ENCODE measurements at regions not wholly inside any gene's neighbourhood (a gene's known extent, or its start where the extent isn't known, plus 50 kb on each side); places are given as distances from the start of the nearest gene placed in this dataset.
A peak's percentile ranks its signal among the peaks of the same experiment; 100 is the strongest.

DNA sequence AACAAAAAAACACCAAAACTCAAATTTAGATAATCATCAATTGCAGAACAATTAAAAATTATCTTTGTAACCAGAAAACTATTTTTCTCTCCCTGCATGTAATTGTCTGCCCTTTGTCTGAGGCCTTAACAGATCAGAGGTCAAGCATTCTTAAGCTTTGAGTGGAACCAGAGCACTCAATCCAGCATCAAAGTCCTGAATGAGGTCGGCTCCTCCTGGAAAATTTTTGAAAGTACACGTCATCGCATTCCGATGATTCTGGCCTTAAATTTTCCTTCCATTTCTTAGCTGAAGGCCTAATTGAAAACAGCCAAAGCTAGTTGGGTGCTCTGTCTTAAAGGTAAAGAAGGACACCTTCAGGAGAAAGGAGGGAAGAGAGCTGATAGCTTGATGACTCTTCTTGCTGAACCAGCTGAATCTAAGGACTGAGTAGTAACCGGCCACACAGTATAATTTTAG lies 510.2 kb upstream of the SULF2 start:
- TF ChIP-seq POLR2A (IDR thresholded peaks at IDR 0.05) (no peak), CTCF (IDR thresholded peaks at IDR 0.05) (peak; percentile 27 to 56 (median 40))
- intact Hi-C loops (cut with DNase I; ENCODE audit: low total_unique reads): loop anchor here (10.0 kb wide), 1 partner anchor 511 kb away; the partner anchor contains the start of gene SULF2
- Histone ChIP-seq H3K9me3 (no peaks in the 10 kb centered on the region), H3K27ac (peak overlapping the region; percentile 36 to 71), H3K36me3 (no peaks in the 10 kb centered on the region), H3K27me3 (no peaks in the 10 kb centered on the region), H3K4me3 (no peak overlapping the region), H3K4me1 (peaks cover 5 to 6% of the 10 kb centered on the region in 2 donors)
- DNase-seq: peak; percentile 49 to 64

DNA sequence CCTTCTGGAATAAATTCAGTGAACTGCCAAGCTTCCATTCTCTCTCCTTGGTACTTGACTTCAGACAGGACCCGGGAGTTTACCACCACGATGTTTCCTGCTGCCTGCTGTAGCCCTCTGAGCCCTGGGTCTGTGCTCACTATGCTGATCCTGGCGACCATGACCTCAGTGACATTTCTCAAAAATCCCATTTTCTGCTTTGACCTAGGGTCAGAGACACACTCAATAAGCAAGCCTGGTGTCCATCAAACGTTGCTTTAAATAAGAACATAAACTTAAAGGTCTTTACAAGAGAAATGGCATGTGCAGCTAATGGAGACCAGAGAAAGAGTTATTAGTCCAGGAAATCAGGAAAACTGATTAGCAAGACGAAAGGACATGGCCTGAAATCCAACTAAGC lies 509.7 kb upstream of the SULF2 start:
- Histone ChIP-seq H3K4me3 (no peak overlapping the region), H3K36me3 (no peaks in the 10 kb centered on the region), H3K27me3 (no peaks in the 10 kb centered on the region), H3K9me3 (no peaks in the 10 kb centered on the region), H3K4me1 (peaks cover 5 to 6% of the 10 kb centered on the region in 2 donors), H3K27ac (peak overlapping the region; percentile 36 to 71)
- DNase-seq: no peak
- intact Hi-C loops (cut with DNase I; ENCODE audit: low total_unique reads): loop anchor here (10.0 kb wide), 1 partner anchor 510 kb away; the partner anchor contains the start of gene SULF2
- TF ChIP-seq POLR2A (IDR thresholded peaks at IDR 0.05) (no peak), CTCF (IDR thresholded peaks at IDR 0.05) (no peak)

- intact Hi-C loops (cut with DNase I; ENCODE audit: low total_unique reads): loop anchor here (10.0 kb wide), 1 partner anchor 509 kb away; the partner anchor contains the start of gene SULF2
- H3K36me3 ChIP-seq: no peaks in the 10 kb centered on the region
- DNase-seq: no peak
- H3K9me3 ChIP-seq: no peaks in the 10 kb centered on the region
- H3K27ac ChIP-seq: peak overlapping the region; percentile 36 to 71
- no peaks in the 10 kb centered on the region for H3K27me3 ChIP-seq
- peaks cover 5 to 6% of the 10 kb centered on the region in 2 donors for H3K4me1 ChIP-seq
- H3K4me3 ChIP-seq: no peak overlapping the region
- TF ChIP-seq CTCF (IDR thresholded peaks at IDR 0.05): no peak
- no peak for TF ChIP-seq POLR2A (IDR thresholded peaks at IDR 0.05)
Measured at GRCh38 chr20:48294196-48294595, 508.9 kb upstream of the SULF2 start.

DNA sequence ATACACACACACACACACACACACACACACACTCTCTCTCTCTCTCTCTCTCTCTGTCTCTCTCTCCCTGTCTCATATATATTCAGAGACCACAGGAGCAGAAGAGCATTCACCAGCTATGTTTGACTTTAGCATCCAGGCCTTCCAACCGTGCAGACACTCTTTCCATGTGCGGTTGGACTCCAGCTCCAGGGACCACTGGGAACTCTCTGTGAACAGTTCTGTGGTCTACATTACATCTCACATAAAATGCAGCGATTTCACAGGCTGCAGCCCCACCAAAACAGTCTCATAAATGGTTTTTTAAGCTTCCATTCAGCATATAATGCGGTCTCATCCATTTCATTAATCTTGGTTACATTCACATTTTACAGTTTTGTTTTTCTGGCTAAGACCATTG lies 508.4 kb upstream of the SULF2 start:
- no peaks in the 10 kb centered on the region for H3K27me3 ChIP-seq
- TF ChIP-seq POLR2A (IDR thresholded peaks at IDR 0.05) (no peak), CTCF (IDR thresholded peaks at IDR 0.05) (no peak)
- H3K4me1 ChIP-seq: peaks cover 0 to 6% of the 10 kb centered on the region in 2 donors
- H3K36me3 ChIP-seq: no peaks in the 10 kb centered on the region
- intact Hi-C loops (cut with DNase I; ENCODE audit: low total_unique reads): loop anchor here (10.0 kb wide), 1 partner anchor 509 kb away; the partner anchor contains the start of gene SULF2
- no peak for DNase-seq
- H3K27ac ChIP-seq: no peak overlapping the region
- H3K4me3 ChIP-seq: no peak overlapping the region
- no peaks in the 10 kb centered on the region for H3K9me3 ChIP-seq

- Histone ChIP-seq H3K36me3 (no peaks in the 10 kb centered on the region), H3K4me1 (peaks cover 0 to 6% of the 10 kb centered on the region in 2 donors), H3K27me3 (no peaks in the 10 kb centered on the region), H3K27ac (no peak overlapping the region), H3K4me3 (no peak overlapping the region), H3K9me3 (no peaks in the 10 kb centered on the region)
- DNase-seq: no peak
- intact Hi-C loops (cut with DNase I; ENCODE audit: low total_unique reads): loop anchor here (10.0 kb wide), 1 partner anchor 508 kb away; the partner anchor contains the start of gene SULF2
- TF ChIP-seq CTCF (IDR thresholded peaks at IDR 0.05): no peak
Measured at GRCh38 chr20:48292806-48293205, 507.5 kb upstream of the SULF2 start.
